Mammary epithelial cell (primary cell): ENCODE measurements at regions not wholly inside any gene's neighbourhood (a gene's known extent, or its start where the extent isn't known, plus 50 kb on each side); places are given as distances from the start of the nearest gene placed in this dataset.

Experiments
- EZH2 ChIP-seq: IDR thresholded peaks from 2 replicates; pipeline ENCODE4 v1.6.1; 2012; ENCODE audit warnings: low read length, inconsistent platforms, borderline replicate concordance
- TF ChIP-seq, protein P1 (sequence below), 2 donors: IDR thresholded peaks in 1 of 2; conservative IDR thresholded peaks in 1 of 2; 2 replicates each; pipeline ENCODE4 v1.5.1; 2011 to 2012; ENCODE audit warnings: inconsistent platforms in 2 of 2, low read length in 2 of 2, mild to moderate bottlenecking in 2 of 2, control low read depth in 1 of 2, low read depth in 1 of 2; ENCODE audit not compliant: insufficient read depth in 1 of 2; ENCODE audit errors: extremely low read depth in 1 of 2

- TF ChIP-seq, protein P1, sequence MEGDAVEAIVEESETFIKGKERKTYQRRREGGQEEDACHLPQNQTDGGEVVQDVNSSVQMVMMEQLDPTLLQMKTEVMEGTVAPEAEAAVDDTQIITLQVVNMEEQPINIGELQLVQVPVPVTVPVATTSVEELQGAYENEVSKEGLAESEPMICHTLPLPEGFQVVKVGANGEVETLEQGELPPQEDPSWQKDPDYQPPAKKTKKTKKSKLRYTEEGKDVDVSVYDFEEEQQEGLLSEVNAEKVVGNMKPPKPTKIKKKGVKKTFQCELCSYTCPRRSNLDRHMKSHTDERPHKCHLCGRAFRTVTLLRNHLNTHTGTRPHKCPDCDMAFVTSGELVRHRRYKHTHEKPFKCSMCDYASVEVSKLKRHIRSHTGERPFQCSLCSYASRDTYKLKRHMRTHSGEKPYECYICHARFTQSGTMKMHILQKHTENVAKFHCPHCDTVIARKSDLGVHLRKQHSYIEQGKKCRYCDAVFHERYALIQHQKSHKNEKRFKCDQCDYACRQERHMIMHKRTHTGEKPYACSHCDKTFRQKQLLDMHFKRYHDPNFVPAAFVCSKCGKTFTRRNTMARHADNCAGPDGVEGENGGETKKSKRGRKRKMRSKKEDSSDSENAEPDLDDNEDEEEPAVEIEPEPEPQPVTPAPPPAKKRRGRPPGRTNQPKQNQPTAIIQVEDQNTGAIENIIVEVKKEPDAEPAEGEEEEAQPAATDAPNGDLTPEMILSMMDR (conservative IDR thresholded peaks at IDR 0.05 in 1 of 2, IDR thresholded peaks at IDR 0.05 in 1 of 2; ENCODE audit: extremely low read depth in 1 of 2, insufficient read depth in 1 of 2, low read depth in 1 of 2, low read length in 2 of 2): no peak
- no peak for TF ChIP-seq EZH2
Measured at GRCh38 chr5:88459971-88460370, 191.3 kb upstream of the TMEM161B start.
